ENCODE measurements at regions not wholly inside any gene's neighbourhood (a gene's known extent, or its start where the extent isn't known, plus 50 kb on each side); places are given as distances from the start of the nearest gene placed in this dataset.

DNA sequence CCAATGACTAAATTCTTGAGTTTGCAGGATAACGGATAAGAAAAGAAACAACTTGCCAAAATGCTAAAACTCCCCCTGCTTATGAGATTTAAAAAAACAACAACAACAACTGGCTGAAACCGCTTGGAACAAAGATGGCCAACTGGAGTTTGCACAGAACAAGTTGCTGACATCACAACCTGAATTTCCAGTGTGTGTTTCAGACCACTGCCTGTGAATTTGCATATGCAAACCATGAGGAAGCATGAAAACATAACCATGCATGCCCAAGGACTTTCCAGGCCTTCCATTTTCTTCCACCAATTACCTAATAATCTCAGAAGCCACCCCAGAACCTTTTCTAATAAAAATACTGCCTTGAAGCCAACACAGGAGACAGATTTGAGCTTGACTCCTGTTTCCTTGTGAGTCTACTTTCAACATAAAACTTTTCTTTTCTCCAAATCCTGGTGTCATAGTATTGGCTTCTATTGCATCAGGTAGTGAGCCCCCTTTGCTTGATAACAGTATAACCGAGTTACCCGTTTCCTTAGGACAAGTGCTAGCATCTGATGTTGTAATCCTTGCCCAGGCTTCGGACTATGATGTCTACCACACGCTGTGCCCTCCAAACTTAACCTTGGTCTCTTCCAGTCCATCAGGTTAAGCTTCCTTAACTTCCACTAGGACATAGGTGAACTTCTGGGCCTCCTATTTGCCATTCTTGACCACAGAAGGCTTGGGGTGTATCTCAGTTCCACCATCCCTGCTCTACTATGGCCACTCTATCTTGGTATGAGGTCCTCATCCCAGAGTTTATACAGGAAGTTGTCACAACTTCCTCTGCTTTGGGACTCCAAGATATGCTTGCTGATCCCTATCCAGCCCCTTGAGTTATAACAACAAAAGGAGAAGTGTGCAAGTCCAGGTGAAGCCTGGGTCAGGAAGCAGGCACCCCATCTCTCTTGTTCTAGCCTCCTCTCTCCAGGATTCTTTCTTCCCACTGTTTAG is 385.5 kb upstream of the INTU start (continued):
- TF ChIP-seq, protein P1, sequence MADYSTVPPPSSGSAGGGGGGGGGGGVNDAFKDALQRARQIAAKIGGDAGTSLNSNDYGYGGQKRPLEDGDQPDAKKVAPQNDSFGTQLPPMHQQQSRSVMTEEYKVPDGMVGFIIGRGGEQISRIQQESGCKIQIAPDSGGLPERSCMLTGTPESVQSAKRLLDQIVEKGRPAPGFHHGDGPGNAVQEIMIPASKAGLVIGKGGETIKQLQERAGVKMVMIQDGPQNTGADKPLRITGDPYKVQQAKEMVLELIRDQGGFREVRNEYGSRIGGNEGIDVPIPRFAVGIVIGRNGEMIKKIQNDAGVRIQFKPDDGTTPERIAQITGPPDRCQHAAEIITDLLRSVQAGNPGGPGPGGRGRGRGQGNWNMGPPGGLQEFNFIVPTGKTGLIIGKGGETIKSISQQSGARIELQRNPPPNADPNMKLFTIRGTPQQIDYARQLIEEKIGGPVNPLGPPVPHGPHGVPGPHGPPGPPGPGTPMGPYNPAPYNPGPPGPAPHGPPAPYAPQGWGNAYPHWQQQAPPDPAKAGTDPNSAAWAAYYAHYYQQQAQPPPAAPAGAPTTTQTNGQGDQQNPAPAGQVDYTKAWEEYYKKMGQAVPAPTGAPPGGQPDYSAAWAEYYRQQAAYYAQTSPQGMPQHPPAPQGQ (CRISPR knock-in tag; IDR thresholded peaks at IDR 0.05; ENCODE audit: borderline replicate concordance), result no peak
- no peak for TF ChIP-seq SRSF9 (IDR thresholded peaks at IDR 0.05; ENCODE audit: borderline replicate concordance, insufficient read depth, low read depth, low read length, poor library complexity, severe bottlenecking)

DNA sequence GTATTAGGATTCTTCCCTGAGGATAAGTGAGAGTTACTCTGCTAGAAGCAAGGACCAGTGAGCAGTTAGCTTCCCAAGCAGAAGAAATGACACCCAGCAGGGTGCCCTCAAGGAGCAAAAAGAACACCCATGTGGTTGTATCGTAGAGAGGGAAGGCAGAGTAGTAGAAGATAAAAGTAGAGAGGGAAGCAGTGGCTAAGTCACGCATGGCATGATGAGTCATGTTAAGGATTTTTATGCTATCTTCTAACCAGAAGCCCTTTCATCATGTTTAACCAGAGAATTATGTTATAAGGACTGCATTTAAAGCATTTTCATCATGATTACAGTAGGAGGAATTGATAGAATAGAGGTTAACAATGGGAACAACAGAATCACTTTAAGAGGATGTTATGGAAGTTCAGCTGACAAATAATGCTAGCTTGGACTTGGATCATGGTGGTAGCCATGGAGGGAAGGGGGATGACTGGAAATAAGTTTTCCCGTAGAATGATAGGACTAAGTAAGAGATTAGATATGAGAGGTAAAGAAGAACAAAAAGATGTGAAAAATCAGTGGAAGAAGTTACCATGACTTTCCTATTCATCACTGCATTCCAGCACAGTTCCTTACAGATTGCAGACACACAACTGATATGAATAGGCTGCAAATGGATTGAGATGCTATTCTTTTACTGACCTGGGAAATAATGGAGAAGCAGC is 383.5 kb upstream of the INTU start:
- WGBS (ENCODE audit: low lambda C conversion rate), result 8% methylated on average over 3 of the region's 3 CpGs
- ChIA-PET CTCF (ENCODE audit: low intra/inter-chr PET ratio, low total read pairs) (no interaction called here), POLR2A (no interaction called here)
- no peak overlapping the region for H3K4me3 ChIP-seq (replicated peaks in 1 of 3; ENCODE audit: insufficient read depth in 1 of 3, low read depth in 2 of 3, low read length in 3 of 3)
- no peaks in the 10 kb centered on the region for H4K20me1 ChIP-seq (ENCODE audit: insufficient read depth, low read length)
- no peaks in the 10 kb centered on the region for H3K4me1 ChIP-seq (ENCODE audit: insufficient read depth, low read length)
- H2AFZ ChIP-seq (ENCODE audit: low read length), result no peak overlapping the region
- no TSS peak for BruUV-seq (replicated peaks)
- intact Hi-C loops (cut with micrococcal nuclease; ENCODE audit: unreplicated experiment) (no loop called here), in situ Hi-C loops (cut with HindIII; ENCODE audit: extremely low pct_ligation_motif_present, low pct_unique_long_range_greater_than_20kb) (no loop called here)
- no peaks in the 10 kb centered on the region for H3K36me3 ChIP-seq (replicated peaks in 1 of 2; ENCODE audit: control insufficient read depth in 1 of 2, insufficient read depth in 2 of 2, low read length in 2 of 2)
- no peaks in the 10 kb centered on the region for H3K9me3 ChIP-seq (ENCODE audit: low read length)
- no peak overlapping the region for H3K27ac ChIP-seq (ENCODE audit: extremely low read length, insufficient read depth, low read length)
- ATAC-seq (no peak), DNase-seq (ENCODE audit: low spot score) (no peak), FAIRE-seq (no peak)
- H3K9ac ChIP-seq (ENCODE audit: insufficient read depth, low read depth, low read length), result no peak overlapping the region
- TF ChIP-seq ZNF160 (CRISPR knock-in tag; IDR thresholded peaks at IDR 0.05), result no peak
- no peak for TF ChIP-seq ZNF660 (CRISPR knock-in tag; IDR thresholded peaks at IDR 0.05; ENCODE audit: borderline replicate concordance, low read depth)
- TF ChIP-seq GATAD2A (CRISPR knock-in tag; IDR thresholded peaks at IDR 0.05), result no peak
- TF ChIP-seq, protein P2, sequence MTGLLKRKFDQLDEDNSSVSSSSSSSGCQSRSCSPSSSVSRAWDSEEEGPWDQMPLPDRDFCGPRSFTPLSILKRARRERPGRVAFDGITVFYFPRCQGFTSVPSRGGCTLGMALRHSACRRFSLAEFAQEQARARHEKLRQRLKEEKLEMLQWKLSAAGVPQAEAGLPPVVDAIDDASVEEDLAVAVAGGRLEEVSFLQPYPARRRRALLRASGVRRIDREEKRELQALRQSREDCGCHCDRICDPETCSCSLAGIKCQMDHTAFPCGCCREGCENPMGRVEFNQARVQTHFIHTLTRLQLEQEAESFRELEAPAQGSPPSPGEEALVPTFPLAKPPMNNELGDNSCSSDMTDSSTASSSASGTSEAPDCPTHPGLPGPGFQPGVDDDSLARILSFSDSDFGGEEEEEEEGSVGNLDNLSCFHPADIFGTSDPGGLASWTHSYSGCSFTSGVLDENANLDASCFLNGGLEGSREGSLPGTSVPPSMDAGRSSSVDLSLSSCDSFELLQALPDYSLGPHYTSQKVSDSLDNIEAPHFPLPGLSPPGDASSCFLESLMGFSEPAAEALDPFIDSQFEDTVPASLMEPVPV (CRISPR knock-in tag; IDR thresholded peaks at IDR 0.05), result no peak
- TF ChIP-seq, protein P3, sequence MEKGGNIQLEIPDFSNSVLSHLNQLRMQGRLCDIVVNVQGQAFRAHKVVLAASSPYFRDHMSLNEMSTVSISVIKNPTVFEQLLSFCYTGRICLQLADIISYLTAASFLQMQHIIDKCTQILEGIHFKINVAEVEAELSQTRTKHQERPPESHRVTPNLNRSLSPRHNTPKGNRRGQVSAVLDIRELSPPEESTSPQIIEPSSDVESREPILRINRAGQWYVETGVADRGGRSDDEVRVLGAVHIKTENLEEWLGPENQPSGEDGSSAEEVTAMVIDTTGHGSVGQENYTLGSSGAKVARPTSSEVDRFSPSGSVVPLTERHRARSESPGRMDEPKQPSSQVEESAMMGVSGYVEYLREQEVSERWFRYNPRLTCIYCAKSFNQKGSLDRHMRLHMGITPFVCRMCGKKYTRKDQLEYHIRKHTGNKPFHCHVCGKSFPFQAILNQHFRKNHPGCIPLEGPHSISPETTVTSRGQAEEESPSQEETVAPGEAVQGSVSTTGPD (CRISPR knock-in tag; IDR thresholded peaks at IDR 0.05), result no peak
- H3K4me2 ChIP-seq (ENCODE audit: low read depth, low read length), result no peak overlapping the region
- H3K79me2 ChIP-seq (ENCODE audit: insufficient read depth, low read length), result no peaks in the 10 kb centered on the region
- no peaks in the 10 kb centered on the region for H3K27me3 ChIP-seq (ENCODE audit: control insufficient read depth in 1 of 2, insufficient read depth in 2 of 2, low read length in 2 of 2)
